Neural cell (in vitro differentiated cells): ENCODE measurements at regions not wholly inside any gene's neighbourhood (a gene's known extent, or its start where the extent isn't known, plus 50 kb on each side); places are given as distances from the start of the nearest gene placed in this dataset.

Source experiments
- H2AFZ ChIP-seq: fragments of 200-600, 300-800 bp; sonication (generic), shearing (Covaris generic); 2 replicates; pipeline ENCODE4 v1.6.0; 2014; ENCODE audit warnings: low read depth, mild to moderate bottlenecking, antibody characterized with exemption, low read length, moderate library complexity
- H3F3A ChIP-seq: fragments of 200-600 bp; shearing (Covaris generic); 2 replicates; pipeline ENCODE4 v1.6.1; 2016; ENCODE audit warnings: mild to moderate bottlenecking, moderate library complexity, mixed read lengths, antibody characterized with exemption, low read length; ENCODE audit not compliant: insufficient read depth, poor library complexity, severe bottlenecking
- H3K27ac ChIP-seq: fragments of 200-600, 300-800 bp; sonication (generic), shearing (Covaris generic); 2 replicates; pipeline ENCODE4 v1.5.1; 2014; ENCODE audit warnings: mild to moderate bottlenecking, low read length, moderate library complexity
- H3K27me3 ChIP-seq: fragments of 300-800, 200-600 bp; sonication (generic), shearing (Covaris generic); 2 replicates; pipeline ENCODE4 v1.6.0; 2014; ENCODE audit warnings: mild to moderate bottlenecking, low read depth, low read length, moderate library complexity; ENCODE audit not compliant: insufficient read depth
- H3K36me3 ChIP-seq: fragments of 300-800, 200-600 bp; sonication (generic), shearing (Covaris generic); 2 replicates; pipeline ENCODE4 v1.5.1; 2014; ENCODE audit warnings: mild to moderate bottlenecking, antibody characterized with exemption, low read length, moderate library complexity; ENCODE audit not compliant: insufficient read depth
- H3K4me2 ChIP-seq: fragments of 300-800, 200-600 bp; sonication (generic), shearing (Covaris generic); 2 replicates; pipeline ENCODE4 v1.6.0; 2014; ENCODE audit warnings: mild to moderate bottlenecking, low read length
- H3K4me3 ChIP-seq: fragments of 300-800, 200-600 bp; sonication (generic), shearing (Covaris generic); 2 replicates; pipeline ENCODE4 v1.5.1; 2014; ENCODE audit warnings: mild to moderate bottlenecking, low read length, moderate library complexity
- H3K79me2 ChIP-seq: fragments of 200-600 bp; shearing (Covaris generic); replicated peaks from 2 replicates; pipeline ENCODE4 v1.6.0; 2014; ENCODE audit warnings: mild to moderate bottlenecking, low read length, moderate library complexity; ENCODE audit not compliant: insufficient read depth
- H3K9ac ChIP-seq: fragments of 300-800, 200-600 bp; sonication (generic), shearing (Covaris generic); 2 replicates; pipeline ENCODE4 v1.6.1; 2016; ENCODE audit warnings: mild to moderate bottlenecking, low read length, mixed read lengths
- H3K9me2 ChIP-seq: fragments of 200-600 bp; shearing (Covaris generic); 2 replicates; pipeline ENCODE4 v1.6.1; 2016; ENCODE audit warnings: mild to moderate bottlenecking, low read length, mixed read lengths; ENCODE audit not compliant: insufficient read depth
- H3K9me3 ChIP-seq: fragments of 200-600, 300-800 bp; sonication (generic), shearing (Covaris generic); 2 replicates; pipeline ENCODE4 v1.6.1; 2016; ENCODE audit warnings: mild to moderate bottlenecking, mixed run types, low read length, moderate library complexity, mixed read lengths
- H4K20me1 ChIP-seq: fragments of 200-600 bp; shearing (Covaris generic); 2 replicates; pipeline ENCODE4 v1.6.1; 2016; ENCODE audit warnings: mild to moderate bottlenecking, mixed run types; ENCODE audit not compliant: insufficient read depth
- CTCF ChIP-seq: fragments of 450-650 bp; IDR thresholded peaks from 2 replicates; pipeline ENCODE4 v1.5.1; 2014; ENCODE audit warnings: antibody characterized with exemption, mild to moderate bottlenecking, moderate library complexity; ENCODE audit not compliant: poor library complexity, severe bottlenecking
- EP300 ChIP-seq: fragments of 450-650 bp; conservative IDR thresholded peaks from 2 replicates; pipeline ENCODE4 v1.6.1; 2014; ENCODE audit warnings: antibody characterized with exemption, mild to moderate bottlenecking, moderate library complexity; ENCODE audit not compliant: poor library complexity, severe bottlenecking
- EZH2 ChIP-seq: fragments of 200-600, 300-800 bp; shearing (Covaris generic), sonication (generic); IDR thresholded peaks from 2 replicates; pipeline ENCODE4 v1.6.1; 2014; ENCODE audit warnings: antibody characterized with exemption, low read length, borderline replicate concordance, mild to moderate bottlenecking; ENCODE audit not compliant: insufficient read depth, poor library complexity, severe bottlenecking
- MXI1 ChIP-seq: fragments of 450-650 bp; conservative IDR thresholded peaks from 2 replicates; pipeline ENCODE4 v1.6.1; 2014; ENCODE audit warnings: antibody characterized with exemption, mild to moderate bottlenecking; ENCODE audit not compliant: poor library complexity, severe bottlenecking
- POLR2AphosphoS5 ChIP-seq: IDR thresholded peaks from 2 replicates; pipeline ENCODE4 v1.6.1; 2012
- RAD21 ChIP-seq: fragments of 450-650 bp; conservative IDR thresholded peaks from 2 replicates; pipeline ENCODE4 v1.6.1; 2014; ENCODE audit warnings: antibody characterized with exemption, mild to moderate bottlenecking, moderate library complexity
- SMC3 ChIP-seq: fragments of 450-650 bp; conservative IDR thresholded peaks from 2 replicates; pipeline ENCODE4 v1.6.1; 2014; ENCODE audit warnings: antibody characterized with exemption, mild to moderate bottlenecking, moderate library complexity; ENCODE audit not compliant: poor library complexity
- TAF1 ChIP-seq: IDR thresholded peaks from 2 replicates; pipeline ENCODE4 v1.6.1; 2012; ENCODE audit warnings: low read depth
- TF ChIP-seq, protein P1 (sequence below): IDR thresholded peaks from 2 replicates; pipeline ENCODE4 v1.6.1; 2012; ENCODE audit warnings: borderline replicate concordance

DNA sequence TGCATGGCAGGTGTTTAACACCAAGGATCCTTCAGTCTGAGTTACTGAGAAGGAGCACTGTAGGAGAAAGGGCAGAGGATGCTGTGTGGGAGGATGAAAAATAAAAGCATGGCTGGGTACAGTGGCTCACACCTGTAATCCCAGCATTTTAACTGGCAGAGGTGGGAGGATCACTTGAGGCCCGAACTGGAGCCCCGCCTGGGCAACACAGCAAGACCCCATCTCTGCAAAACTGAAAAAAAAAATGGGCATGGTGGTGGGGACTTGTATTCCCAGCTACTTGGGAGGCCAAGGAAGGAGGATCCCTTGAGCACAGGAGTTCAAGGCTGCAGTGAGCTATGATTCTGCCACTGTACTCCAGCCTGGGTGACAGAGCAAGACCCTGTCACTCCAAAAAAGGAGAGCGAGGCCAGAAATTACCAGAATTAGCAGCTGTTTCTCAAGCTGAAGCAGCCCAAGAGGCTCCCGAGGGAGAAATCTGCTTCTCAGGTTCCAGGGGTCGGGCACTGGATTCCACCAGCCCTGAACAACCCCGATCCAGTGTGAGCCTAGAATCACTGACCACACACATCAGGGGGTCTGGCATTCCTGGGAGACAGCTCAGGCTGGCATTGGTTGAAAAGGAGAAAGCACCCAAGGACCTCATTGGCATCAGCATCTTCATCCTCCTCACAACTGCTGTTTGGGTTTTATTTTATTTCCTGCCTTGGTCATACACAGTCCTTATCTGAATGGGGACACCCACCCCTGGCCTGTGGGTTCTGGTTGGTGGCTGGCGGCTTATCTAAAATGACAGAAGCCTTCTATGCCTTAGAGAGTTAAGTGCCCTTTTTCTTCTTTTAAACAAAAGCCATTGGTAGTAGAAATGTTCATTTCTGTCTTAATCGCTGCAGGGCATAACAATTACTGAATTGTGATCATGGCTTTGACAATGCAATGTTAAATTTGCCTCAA lies 66.3 kb upstream of the TRIM2 start:
- Histone ChIP-seq H3K9me2 (no peaks in the 10 kb centered on the region), H3K9ac (no peak overlapping the region), H3K79me2 (no peaks in the 10 kb centered on the region), H3F3A (no peaks in the 10 kb centered on the region), H3K36me3 (no peaks in the 10 kb centered on the region), H2AFZ (no peak overlapping the region), H3K27me3 (no peaks in the 10 kb centered on the region), H3K9me3 (no peaks in the 10 kb centered on the region), H3K4me3 (no peak overlapping the region), H3K4me2 (no peak overlapping the region), H4K20me1 (no peaks in the 10 kb centered on the region), H3K27ac (no peak overlapping the region)
- TF ChIP-seq MXI1, result no peak
- TF ChIP-seq TAF1, result no peak
- no peak for TF ChIP-seq SMC3
- no peak for TF ChIP-seq CTCF
- no peak for TF ChIP-seq EP300
- no peak for TF ChIP-seq RAD21
- TF ChIP-seq POLR2AphosphoS5, result no peak
- TF ChIP-seq, protein P1, sequence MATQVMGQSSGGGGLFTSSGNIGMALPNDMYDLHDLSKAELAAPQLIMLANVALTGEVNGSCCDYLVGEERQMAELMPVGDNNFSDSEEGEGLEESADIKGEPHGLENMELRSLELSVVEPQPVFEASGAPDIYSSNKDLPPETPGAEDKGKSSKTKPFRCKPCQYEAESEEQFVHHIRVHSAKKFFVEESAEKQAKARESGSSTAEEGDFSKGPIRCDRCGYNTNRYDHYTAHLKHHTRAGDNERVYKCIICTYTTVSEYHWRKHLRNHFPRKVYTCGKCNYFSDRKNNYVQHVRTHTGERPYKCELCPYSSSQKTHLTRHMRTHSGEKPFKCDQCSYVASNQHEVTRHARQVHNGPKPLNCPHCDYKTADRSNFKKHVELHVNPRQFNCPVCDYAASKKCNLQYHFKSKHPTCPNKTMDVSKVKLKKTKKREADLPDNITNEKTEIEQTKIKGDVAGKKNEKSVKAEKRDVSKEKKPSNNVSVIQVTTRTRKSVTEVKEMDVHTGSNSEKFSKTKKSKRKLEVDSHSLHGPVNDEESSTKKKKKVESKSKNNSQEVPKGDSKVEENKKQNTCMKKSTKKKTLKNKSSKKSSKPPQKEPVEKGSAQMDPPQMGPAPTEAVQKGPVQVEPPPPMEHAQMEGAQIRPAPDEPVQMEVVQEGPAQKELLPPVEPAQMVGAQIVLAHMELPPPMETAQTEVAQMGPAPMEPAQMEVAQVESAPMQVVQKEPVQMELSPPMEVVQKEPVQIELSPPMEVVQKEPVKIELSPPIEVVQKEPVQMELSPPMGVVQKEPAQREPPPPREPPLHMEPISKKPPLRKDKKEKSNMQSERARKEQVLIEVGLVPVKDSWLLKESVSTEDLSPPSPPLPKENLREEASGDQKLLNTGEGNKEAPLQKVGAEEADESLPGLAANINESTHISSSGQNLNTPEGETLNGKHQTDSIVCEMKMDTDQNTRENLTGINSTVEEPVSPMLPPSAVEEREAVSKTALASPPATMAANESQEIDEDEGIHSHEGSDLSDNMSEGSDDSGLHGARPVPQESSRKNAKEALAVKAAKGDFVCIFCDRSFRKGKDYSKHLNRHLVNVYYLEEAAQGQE, result no peak
- TF ChIP-seq EZH2, result no peak

DNA sequence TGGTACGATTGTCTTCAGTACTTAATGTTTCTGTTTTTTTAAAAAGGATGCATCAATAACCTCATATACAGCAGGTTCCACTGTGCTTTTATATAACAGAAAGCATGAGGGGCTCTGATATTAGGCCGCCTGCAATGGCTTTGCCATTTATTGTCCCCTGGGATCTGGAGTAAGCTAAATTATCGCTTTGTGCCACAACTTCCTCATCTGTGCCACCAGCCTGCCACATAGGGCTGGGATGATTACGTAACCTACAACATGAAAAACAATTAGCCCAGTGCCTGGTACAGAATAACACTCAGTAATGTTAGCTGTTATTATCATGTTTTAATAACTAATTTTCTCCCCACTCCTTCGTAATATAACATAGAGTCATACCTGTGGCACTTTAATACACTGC lies 65.5 kb upstream of the TRIM2 start:
- Histone ChIP-seq H3K9me2 (no peaks in the 10 kb centered on the region), H3K4me2 (no peak overlapping the region), H3K27me3 (no peaks in the 10 kb centered on the region), H3K4me3 (no peak overlapping the region), H3K79me2 (no peaks in the 10 kb centered on the region), H3K9ac (no peak overlapping the region), H4K20me1 (no peaks in the 10 kb centered on the region), H3K27ac (no peak overlapping the region), H2AFZ (no peak overlapping the region), H3K36me3 (no peaks in the 10 kb centered on the region), H3K9me3 (no peaks in the 10 kb centered on the region), H3F3A (no peaks in the 10 kb centered on the region)
- TF ChIP-seq EZH2, result no peak
- no peak for TF ChIP-seq MXI1
- no peak for TF ChIP-seq EP300
- no peak for TF ChIP-seq CTCF
- no peak for TF ChIP-seq SMC3
- TF ChIP-seq, protein P1, result no peak
- TF ChIP-seq TAF1, result no peak
- TF ChIP-seq POLR2AphosphoS5, result no peak
- no peak for TF ChIP-seq RAD21
